Epithelial cell of esophagus (primary cell): ENCODE measurements at regions not wholly inside any gene's neighbourhood (a gene's known extent, or its start where the extent isn't known, plus 50 kb on each side); places are given as distances from the start of the nearest gene placed in this dataset.

Experiments
- DNase-seq: peaks from one replicate; pipeline ENCODE4 v3.0.0; 2010; ENCODE audit warnings: low read depth
- H3K4me3 ChIP-seq: 2 replicates; pipeline ENCODE4 v1.5.1; 2011; ENCODE audit warnings: mild to moderate bottlenecking, low read length, control low read depth
- TF ChIP-seq, protein P1 (sequence below): IDR thresholded peaks from 2 replicates; pipeline ENCODE4 v1.5.1; 2011; ENCODE audit warnings: low read depth, mild to moderate bottlenecking, low read length, control low read depth, inconsistent platforms; ENCODE audit not compliant: insufficient read depth; ENCODE audit errors: missing control alignments

GRCh38 chr6:145257704-145258103 lies 477.6 kb downstream of the EPM2A start:
- no peak overlapping the region for H3K4me3 ChIP-seq
- no peak for DNase-seq
- TF ChIP-seq, protein P1, sequence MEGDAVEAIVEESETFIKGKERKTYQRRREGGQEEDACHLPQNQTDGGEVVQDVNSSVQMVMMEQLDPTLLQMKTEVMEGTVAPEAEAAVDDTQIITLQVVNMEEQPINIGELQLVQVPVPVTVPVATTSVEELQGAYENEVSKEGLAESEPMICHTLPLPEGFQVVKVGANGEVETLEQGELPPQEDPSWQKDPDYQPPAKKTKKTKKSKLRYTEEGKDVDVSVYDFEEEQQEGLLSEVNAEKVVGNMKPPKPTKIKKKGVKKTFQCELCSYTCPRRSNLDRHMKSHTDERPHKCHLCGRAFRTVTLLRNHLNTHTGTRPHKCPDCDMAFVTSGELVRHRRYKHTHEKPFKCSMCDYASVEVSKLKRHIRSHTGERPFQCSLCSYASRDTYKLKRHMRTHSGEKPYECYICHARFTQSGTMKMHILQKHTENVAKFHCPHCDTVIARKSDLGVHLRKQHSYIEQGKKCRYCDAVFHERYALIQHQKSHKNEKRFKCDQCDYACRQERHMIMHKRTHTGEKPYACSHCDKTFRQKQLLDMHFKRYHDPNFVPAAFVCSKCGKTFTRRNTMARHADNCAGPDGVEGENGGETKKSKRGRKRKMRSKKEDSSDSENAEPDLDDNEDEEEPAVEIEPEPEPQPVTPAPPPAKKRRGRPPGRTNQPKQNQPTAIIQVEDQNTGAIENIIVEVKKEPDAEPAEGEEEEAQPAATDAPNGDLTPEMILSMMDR = no peak

- DNase-seq = no peak
- TF ChIP-seq, protein P1 = no peak
Observed at GRCh38 chr6:145258122-145258521, 477.2 kb downstream of the EPM2A start.

DNA sequence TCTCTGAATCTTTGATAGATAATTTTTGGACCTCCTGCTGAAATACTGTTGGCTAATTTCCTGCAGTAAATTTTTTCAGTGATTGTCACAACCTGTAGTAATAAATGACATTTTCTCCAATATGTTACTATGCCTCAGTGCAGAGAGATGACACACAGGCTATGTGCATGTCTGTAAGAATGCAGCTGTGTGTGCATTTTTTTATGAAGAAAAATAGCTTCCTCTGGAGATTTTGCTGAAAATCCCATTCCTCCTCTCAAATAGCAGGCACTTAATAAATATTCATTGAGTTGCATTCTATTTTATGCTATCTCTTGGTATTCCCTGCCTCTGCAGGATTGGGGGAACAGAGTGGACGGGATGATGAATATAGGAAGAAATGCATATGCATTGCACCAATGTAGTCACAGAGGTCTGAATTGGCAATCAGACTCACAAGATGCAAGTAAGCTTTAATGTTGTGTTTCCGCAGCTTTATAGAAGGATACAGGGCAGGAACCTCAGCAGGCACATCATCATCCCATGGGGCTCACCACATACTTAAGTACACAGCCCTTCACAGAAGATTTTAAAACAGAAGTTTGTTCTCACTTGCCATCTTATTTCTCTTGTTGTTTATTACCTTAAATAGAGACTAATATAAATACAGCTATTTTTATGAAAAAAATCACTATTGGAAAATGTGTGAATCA lies 474.7 kb downstream of the EPM2A start:
- no peak for DNase-seq
- H3K4me3 ChIP-seq = no peak overlapping the region
- TF ChIP-seq, protein P1 = no peak

More at GRCh38 chr6:145258122-145258521, 477.2 kb downstream of the EPM2A start:
- no peak overlapping the region for H3K4me3 ChIP-seq

DNA sequence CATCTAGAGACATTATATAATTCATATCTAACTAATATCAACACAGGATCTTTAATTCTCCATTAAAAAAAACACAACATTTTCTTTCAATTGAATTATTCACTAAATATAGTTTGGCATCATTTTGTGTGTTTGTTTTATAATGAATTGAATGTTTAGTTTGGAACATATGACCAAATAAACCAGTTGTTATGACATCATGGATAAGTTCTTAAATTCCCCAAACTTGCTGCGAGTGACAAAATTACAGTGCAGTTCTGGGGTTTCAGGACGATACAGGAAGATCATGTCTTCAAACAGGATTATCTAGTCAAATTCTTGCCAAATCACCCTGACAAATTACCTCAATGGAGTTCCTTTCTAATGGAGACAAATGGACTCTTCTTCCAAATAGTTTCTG lies 473.6 kb downstream of the EPM2A start:
- DNase-seq = no peak
- TF ChIP-seq, protein P1 = no peak
- no peak overlapping the region for H3K4me3 ChIP-seq

DNA sequence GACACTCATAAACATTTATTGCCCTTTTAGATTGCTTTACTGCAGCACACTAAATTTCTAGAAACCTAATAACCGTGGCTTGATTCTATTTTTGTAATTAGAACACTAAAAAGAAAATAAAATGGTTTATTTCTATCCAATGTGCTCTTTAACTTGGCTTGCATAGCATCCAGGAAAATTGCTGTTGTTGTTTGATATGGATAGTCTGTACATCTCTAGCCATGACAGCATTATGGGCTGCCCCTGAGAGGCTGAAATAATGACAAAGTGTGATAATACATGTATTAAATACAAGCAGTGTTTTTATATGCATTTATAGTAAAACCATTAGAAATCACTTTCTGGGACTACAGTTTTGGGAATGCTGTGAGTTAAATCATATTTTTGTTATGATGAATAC lies 472.5 kb downstream of the EPM2A start:
- H3K4me3 ChIP-seq = no peak overlapping the region
- DNase-seq = no peak
- TF ChIP-seq, protein P1 = no peak

GRCh38 chr6:145263778-145264211 lies 471.5 kb downstream of the EPM2A start:
- TF ChIP-seq, protein P1 = no peak
- no peak for DNase-seq
- H3K4me3 ChIP-seq = no peak overlapping the region
